GM21390 (cell line): ENCODE measurements at regions not wholly inside any gene's neighbourhood (a gene's known extent, or its start where the extent isn't known, plus 50 kb on each side); places are given as distances from the start of the nearest gene placed in this dataset.
"Not testable (repeated sequence)": the region's sequence is repeated elsewhere in the genome, so short reads cannot be mapped to it uniquely, and the experiment has no call there.

Experiments used
- ATAC-seq: cut with Tn5 transposase; IDR thresholded peaks from one replicate; pipeline ENCODE4 v1.9.1; 2021; ENCODE audit not compliant: unreplicated experiment

GRCh38 chr17:71494062-71494855 lies 626.6 kb upstream of the SOX9 start:
- ATAC-seq = no peak

GRCh38 chr17:71495420-71495819 lies 625.4 kb upstream of the SOX9 start:
- ATAC-seq = no peak

- ATAC-seq = no peak
Observed at GRCh38 chr17:71496552-71496951, 624.3 kb upstream of the SOX9 start.

GRCh38 chr17:71500761-71501555 lies 619.9 kb upstream of the SOX9 start:
- ATAC-seq = no peak

GRCh38 chr17:71501711-71502110 lies 619.1 kb upstream of the SOX9 start:
- no peak for ATAC-seq

- ATAC-seq = no peak
Observed at GRCh38 chr17:71502443-71502842, 618.4 kb upstream of the SOX9 start.

GRCh38 chr17:71503710-71504465 lies 616.9 kb upstream of the SOX9 start:
- ATAC-seq = no peak

GRCh38 chr17:71505200-71505599 lies 615.6 kb upstream of the SOX9 start:
- no peak for ATAC-seq

- ATAC-seq = no peak
Observed at GRCh38 chr17:71505981-71506380, 614.8 kb upstream of the SOX9 start.

- no peak for ATAC-seq
Observed at GRCh38 chr17:71511266-71511995, 609.4 kb upstream of the SOX9 start.

- ATAC-seq = not testable (repeated sequence)
Observed at GRCh38 chr17:71513725-71514124, 607.1 kb upstream of the SOX9 start.

GRCh38 chr17:71516149-71516548 lies 604.7 kb upstream of the SOX9 start:
- no peak for ATAC-seq

GRCh38 chr17:71519285-71519684 lies 601.5 kb upstream of the SOX9 start:
- ATAC-seq = no peak

GRCh38 chr17:71521724-71522123 lies 599.1 kb upstream of the SOX9 start:
- no peak for ATAC-seq

GRCh38 chr17:71522383-71522782 lies 598.4 kb upstream of the SOX9 start:
- ATAC-seq = no peak

GRCh38 chr17:71527311-71527710 lies 593.5 kb upstream of the SOX9 start:
- ATAC-seq = no peak

- ATAC-seq = no peak
Observed at GRCh38 chr17:71528210-71528609, 592.6 kb upstream of the SOX9 start.

- no peak for ATAC-seq
Observed at GRCh38 chr17:71530248-71530647, 590.6 kb upstream of the SOX9 start.

GRCh38 chr17:71535321-71535720 lies 585.5 kb upstream of the SOX9 start:
- no peak for ATAC-seq

- ATAC-seq = no peak
Observed at GRCh38 chr17:71546419-71546818, 574.4 kb upstream of the SOX9 start.

- ATAC-seq = no peak
Observed at GRCh38 chr17:71547904-71548303, 572.9 kb upstream of the SOX9 start.
